Activated T-helper 1 cell treated with anti-CD3 and anti-CD28 coated beads, Interleukin-12 subunit alpha, Interleukin-12 subunit beta, Interleukin-2, Interleukin-4 antibody, amounts not matched to agents 30 ng/mL and 10 ng/mL and 1 ng/mL, durations not matched to agents 14 hours and 24 hours and 36 hours (primary cell): ENCODE measurements at regions not wholly inside any gene's neighbourhood (a gene's known extent, or its start where the extent isn't known, plus 50 kb on each side); places are given as distances from the start of the nearest gene placed in this dataset.

Experiments
- DNase-seq: peaks from one replicate; pipeline ENCODE4 v3.0.0; 2021; ENCODE audit warnings: low spot score
- H3K27ac Mint-ChIP-seq: one replicate; pipeline ENCODE4 v1.8.0; 2021; ENCODE audit warnings: mild to moderate bottlenecking, mixed read lengths
- H3K27me3 Mint-ChIP-seq: one replicate; pipeline ENCODE4 v1.8.0; 2022; ENCODE audit warnings: mild to moderate bottlenecking, moderate library complexity, mixed read lengths; ENCODE audit not compliant: insufficient read depth
- H3K36me3 Mint-ChIP-seq: one replicate; pipeline ENCODE4 v1.8.0; 2021; ENCODE audit warnings: low read depth, mixed read lengths
- H3K4me1 Mint-ChIP-seq: one replicate; pipeline ENCODE4 v1.8.0; 2021; ENCODE audit warnings: low read depth, mixed read lengths
- H3K4me3 Mint-ChIP-seq: one replicate; pipeline ENCODE4 v1.8.0; 2021; ENCODE audit warnings: mild to moderate bottlenecking, moderate library complexity, mixed read lengths
- H3K9me3 Mint-ChIP-seq: one replicate; pipeline ENCODE4 v1.8.0; 2021; ENCODE audit warnings: mixed read lengths
- intact Hi-C: fragments of 100-400 bp; cut with micrococcal nuclease; formaldehyde crosslinking; loops from one replicate; pipeline ENCODE4 v1.15.1; 2024

DNA sequence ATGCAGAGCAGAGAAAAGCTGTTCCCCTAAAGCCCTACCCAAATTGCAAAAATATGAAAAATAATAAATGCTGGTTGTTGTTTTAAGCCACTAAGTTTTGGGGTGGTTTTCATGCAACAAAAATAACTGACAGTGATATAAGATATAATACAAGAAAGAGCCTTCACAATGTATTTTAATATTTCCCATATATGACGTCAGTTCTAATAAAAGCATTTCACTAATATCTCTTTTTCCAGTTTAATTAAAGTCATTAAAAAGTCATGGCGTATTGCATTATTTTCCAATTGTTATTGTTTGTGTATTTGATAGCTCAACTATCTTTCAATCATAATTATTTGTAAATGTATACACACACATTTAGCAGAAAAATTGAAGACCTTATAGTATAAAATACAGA is 134.7 kb upstream of the EPHA7 start:
- Mint-ChIP-seq H3K4me3 (no peak overlapping the region), H3K27ac (no peak overlapping the region), H3K9me3 (no peaks in the 10 kb centered on the region), H3K4me1 (no peaks in the 10 kb centered on the region), H3K36me3 (no peaks in the 10 kb centered on the region), H3K27me3 (no peaks in the 10 kb centered on the region)
- intact Hi-C loops, result no loop called here
- DNase-seq, result no peak

- Mint-ChIP-seq H3K27ac (no peak overlapping the region), H3K4me1 (no peaks in the 10 kb centered on the region), H3K36me3 (no peaks in the 10 kb centered on the region), H3K9me3 (no peaks in the 10 kb centered on the region), H3K27me3 (no peaks in the 10 kb centered on the region), H3K4me3 (no peak overlapping the region)
- intact Hi-C loops, result no loop called here
- no peak for DNase-seq
Observed at GRCh38 chr6:93550551-93551276, 131.4 kb upstream of the EPHA7 start.

DNA sequence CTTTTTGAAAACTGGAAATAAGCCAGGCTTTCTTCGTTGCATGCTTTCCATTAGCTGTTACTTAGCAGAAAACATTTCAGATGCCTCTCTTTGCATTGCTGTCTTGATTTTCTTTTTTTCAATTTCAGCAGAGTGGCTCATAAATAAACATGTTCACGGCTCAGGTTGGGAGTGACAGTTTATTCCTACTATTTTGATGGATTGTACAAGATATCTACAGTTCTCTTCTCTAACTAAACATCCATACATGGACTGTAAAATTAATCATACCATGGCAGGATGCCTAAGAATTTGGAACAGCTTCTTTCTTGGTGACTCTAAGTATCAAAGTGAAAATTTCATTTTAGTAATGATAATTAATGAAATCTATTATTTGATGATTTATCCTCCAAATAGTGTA is 130.5 kb upstream of the EPHA7 start:
- intact Hi-C loops, result no loop called here
- H3K27ac Mint-ChIP-seq, result no peak overlapping the region
- H3K9me3 Mint-ChIP-seq, result peaks cover 6% of the 10 kb centered on the region
- H3K27me3 Mint-ChIP-seq, result no peaks in the 10 kb centered on the region
- DNase-seq, result no peak
- no peak overlapping the region for H3K4me3 Mint-ChIP-seq
- no peaks in the 10 kb centered on the region for H3K36me3 Mint-ChIP-seq
- H3K4me1 Mint-ChIP-seq, result no peaks in the 10 kb centered on the region

GRCh38 chr6:93524671-93525451 is 105.5 kb upstream of the EPHA7 start:
- H3K4me1 Mint-ChIP-seq, result no peaks in the 10 kb centered on the region
- no peaks in the 10 kb centered on the region for H3K27me3 Mint-ChIP-seq
- no peak overlapping the region for H3K27ac Mint-ChIP-seq
- H3K9me3 Mint-ChIP-seq, result no peaks in the 10 kb centered on the region
- no peak for DNase-seq
- H3K36me3 Mint-ChIP-seq, result no peaks in the 10 kb centered on the region
- no peak overlapping the region for H3K4me3 Mint-ChIP-seq
- intact Hi-C loops, result no loop called here

DNA sequence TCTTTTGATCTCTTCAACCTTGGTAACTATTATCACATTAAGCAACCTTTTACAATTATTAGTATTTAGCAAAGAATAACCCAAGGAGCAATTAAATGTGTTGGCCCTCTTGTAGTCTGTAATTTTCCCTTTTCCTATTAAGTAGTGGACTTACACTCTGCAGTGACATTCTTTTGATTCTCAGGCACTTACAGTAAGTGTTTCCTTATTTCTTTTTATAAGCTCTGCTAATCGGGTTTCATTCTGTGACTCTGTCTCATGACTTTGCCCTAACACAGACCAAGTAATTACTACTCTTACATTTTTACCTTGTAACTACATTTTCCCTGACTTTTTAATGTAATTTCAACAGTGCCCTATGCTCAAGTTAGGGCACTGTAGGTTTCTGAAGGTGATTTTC is 104.0 kb upstream of the EPHA7 start:
- Mint-ChIP-seq H3K4me3 (no peak overlapping the region), H3K9me3 (no peaks in the 10 kb centered on the region), H3K27ac (no peak overlapping the region), H3K4me1 (no peaks in the 10 kb centered on the region), H3K27me3 (no peaks in the 10 kb centered on the region), H3K36me3 (no peaks in the 10 kb centered on the region)
- no peak for DNase-seq
- intact Hi-C loops, result no loop called here

DNA sequence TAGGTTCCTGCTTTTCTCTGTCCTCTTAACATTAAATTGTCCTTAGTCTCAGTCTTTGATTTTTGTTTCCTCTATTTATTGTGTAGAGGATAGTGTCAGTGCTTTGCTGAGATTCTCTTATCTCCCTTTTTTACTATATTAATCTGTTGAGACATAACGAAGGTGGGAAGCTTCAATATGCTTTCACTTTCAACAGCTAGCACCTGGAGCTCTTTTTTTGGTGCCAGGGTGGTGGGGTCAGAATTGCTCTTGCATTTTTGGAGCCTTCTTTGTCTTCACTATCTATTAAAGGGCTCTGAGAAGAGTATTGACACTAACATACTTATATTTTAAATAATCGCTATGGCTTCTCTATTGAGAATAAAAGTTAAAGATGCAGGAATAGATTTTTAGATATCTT is 97.1 kb upstream of the EPHA7 start:
- Mint-ChIP-seq H3K9me3 (no peaks in the 10 kb centered on the region), H3K27me3 (no peaks in the 10 kb centered on the region), H3K36me3 (no peaks in the 10 kb centered on the region), H3K4me1 (no peaks in the 10 kb centered on the region), H3K27ac (no peak overlapping the region), H3K4me3 (no peak overlapping the region)
- intact Hi-C loops, result no loop called here
- no peak for DNase-seq

GRCh38 chr6:93515736-93516135 is 96.4 kb upstream of the EPHA7 start:
- no peak for DNase-seq
- H3K27me3 Mint-ChIP-seq, result no peaks in the 10 kb centered on the region
- intact Hi-C loops, result no loop called here
- no peaks in the 10 kb centered on the region for H3K4me1 Mint-ChIP-seq
- no peaks in the 10 kb centered on the region for H3K9me3 Mint-ChIP-seq
- no peaks in the 10 kb centered on the region for H3K36me3 Mint-ChIP-seq
- no peak overlapping the region for H3K4me3 Mint-ChIP-seq
- H3K27ac Mint-ChIP-seq, result no peak overlapping the region

GRCh38 chr6:93498713-93499112 is 79.4 kb upstream of the EPHA7 start:
- no peak overlapping the region for H3K4me3 Mint-ChIP-seq
- no peaks in the 10 kb centered on the region for H3K4me1 Mint-ChIP-seq
- no peaks in the 10 kb centered on the region for H3K27me3 Mint-ChIP-seq
- H3K27ac Mint-ChIP-seq, result no peak overlapping the region
- no peaks in the 10 kb centered on the region for H3K36me3 Mint-ChIP-seq
- H3K9me3 Mint-ChIP-seq, result no peaks in the 10 kb centered on the region
- intact Hi-C loops, result no loop called here
- DNase-seq, result no peak

- Mint-ChIP-seq H3K4me3 (no peak overlapping the region), H3K36me3 (no peaks in the 10 kb centered on the region), H3K4me1 (no peaks in the 10 kb centered on the region), H3K27me3 (no peaks in the 10 kb centered on the region), H3K27ac (no peak overlapping the region), H3K9me3 (no peaks in the 10 kb centered on the region)
- intact Hi-C loops, result no loop called here
- DNase-seq, result no peak
Observed at GRCh38 chr6:93496548-93496947, 77.2 kb upstream of the EPHA7 start.

- Mint-ChIP-seq H3K4me1 (no peaks in the 10 kb centered on the region), H3K27me3 (no peaks in the 10 kb centered on the region), H3K36me3 (no peaks in the 10 kb centered on the region), H3K9me3 (no peaks in the 10 kb centered on the region), H3K27ac (no peak overlapping the region), H3K4me3 (no peak overlapping the region)
- intact Hi-C loops, result no loop called here
- no peak for DNase-seq
Observed at GRCh38 chr6:93494057-93494456, 74.7 kb upstream of the EPHA7 start.

DNA sequence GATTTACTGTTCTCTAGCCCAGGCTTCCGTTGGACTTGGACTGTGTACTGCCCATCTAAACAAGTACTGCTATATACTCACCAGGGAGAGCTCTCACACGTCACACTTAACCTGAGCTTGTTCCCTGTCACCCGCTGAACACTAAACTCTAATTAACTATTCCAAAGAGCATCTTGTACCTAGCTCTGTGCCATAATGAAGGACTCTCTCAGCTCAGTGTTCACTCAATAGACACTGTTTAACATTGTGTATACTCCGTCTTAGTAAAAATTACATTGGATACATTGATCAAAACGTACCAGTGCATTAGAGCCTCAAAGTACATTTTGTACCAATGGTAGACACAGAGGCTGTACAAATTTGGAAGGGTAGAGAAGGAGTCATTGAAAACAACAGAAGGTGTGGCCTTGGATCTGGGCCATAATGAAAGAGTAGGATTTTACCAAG is 55.4 kb upstream of the EPHA7 start:
- no peak overlapping the region for H3K27ac Mint-ChIP-seq
- no peak for DNase-seq
- H3K36me3 Mint-ChIP-seq, result no peaks in the 10 kb centered on the region
- no peak overlapping the region for H3K4me3 Mint-ChIP-seq
- no peaks in the 10 kb centered on the region for H3K4me1 Mint-ChIP-seq
- H3K27me3 Mint-ChIP-seq, result no peaks in the 10 kb centered on the region
- H3K9me3 Mint-ChIP-seq, result peaks cover 3% of the 10 kb centered on the region
- intact Hi-C loops, result no loop called here

- H3K27me3 Mint-ChIP-seq, result no peaks in the 10 kb centered on the region
- H3K4me1 Mint-ChIP-seq, result no peaks in the 10 kb centered on the region
- no peak overlapping the region for H3K4me3 Mint-ChIP-seq
- DNase-seq, result no peak
- no peaks in the 10 kb centered on the region for H3K9me3 Mint-ChIP-seq
- intact Hi-C loops, result no loop called here
- no peaks in the 10 kb centered on the region for H3K36me3 Mint-ChIP-seq
- no peak overlapping the region for H3K27ac Mint-ChIP-seq
Observed at GRCh38 chr6:93471281-93471680, 51.9 kb upstream of the EPHA7 start.
